ENCODE measurements at regions not wholly inside any gene's neighbourhood (a gene's known extent, or its start where the extent isn't known, plus 50 kb on each side); places are given as distances from the start of the nearest gene placed in this dataset.

DNA sequence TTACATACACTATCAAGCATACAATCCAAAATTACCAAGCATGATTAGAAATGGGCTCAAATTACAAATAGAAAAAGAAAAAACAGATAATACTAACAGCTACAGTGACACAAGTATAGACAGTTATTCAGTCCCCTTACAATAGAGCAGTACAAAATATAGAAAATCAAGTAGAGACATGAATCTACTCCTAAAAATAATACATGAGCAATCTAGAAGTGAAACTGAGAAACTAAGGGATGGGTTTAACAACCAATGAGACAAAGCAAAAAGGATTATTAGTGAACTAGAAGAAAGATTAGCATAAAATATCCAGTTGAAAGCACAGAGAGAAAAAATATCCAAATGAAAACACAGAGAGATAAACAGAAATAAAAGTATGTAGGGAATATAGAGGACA, 426.7 kb downstream of the TBC1D4 start:
- no peak for DNase-seq

DNA sequence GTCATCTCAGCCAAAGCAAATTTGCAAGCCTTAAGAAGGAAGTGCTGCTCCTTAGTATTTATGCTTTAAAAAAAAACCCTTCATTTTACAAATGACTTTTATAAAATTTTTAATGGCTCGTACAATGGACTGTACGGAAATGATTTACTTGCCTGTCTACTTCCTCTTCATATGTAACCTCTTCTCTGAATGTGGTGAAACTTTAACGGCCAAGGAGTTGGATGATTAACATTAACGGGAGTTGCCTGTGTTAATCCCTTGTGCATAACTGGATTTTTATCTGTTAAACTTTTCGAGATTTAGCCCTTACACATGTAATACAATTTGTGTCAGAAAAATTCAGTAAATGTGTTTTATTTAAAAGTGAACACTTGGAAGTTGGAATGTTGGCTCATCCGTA, 429.4 kb downstream of the TBC1D4 start:
- no peak for DNase-seq

DNA sequence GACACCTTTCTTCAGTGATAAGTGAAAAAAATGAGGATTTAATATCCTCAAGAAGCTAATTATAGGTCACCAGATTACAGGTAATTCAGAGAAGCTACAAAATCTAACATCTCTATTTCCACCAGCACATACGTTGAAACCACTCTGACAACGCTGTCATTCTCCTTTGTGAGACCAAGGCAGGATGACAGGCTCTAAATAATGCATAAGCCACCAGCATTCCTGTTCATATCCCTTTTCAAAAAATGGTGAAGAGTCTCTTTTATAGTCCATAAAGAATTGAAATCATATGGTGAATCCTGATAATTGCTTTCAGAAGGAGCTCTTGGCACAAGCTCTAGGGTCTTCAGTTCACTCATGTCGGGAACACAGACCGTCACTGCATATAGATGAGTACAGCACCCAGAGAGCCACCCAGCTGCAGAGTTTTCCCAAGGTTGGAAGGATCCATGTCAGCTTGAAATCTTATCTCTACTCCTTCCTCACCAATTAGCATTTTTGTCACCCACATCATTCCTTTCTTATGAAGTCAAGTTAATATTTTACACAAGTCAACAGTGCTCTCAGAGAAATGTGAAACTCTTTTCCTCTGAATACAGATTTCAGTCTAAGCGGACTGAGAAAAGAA, 431.4 kb downstream of the TBC1D4 start:
- DNase-seq = no peak

DNA sequence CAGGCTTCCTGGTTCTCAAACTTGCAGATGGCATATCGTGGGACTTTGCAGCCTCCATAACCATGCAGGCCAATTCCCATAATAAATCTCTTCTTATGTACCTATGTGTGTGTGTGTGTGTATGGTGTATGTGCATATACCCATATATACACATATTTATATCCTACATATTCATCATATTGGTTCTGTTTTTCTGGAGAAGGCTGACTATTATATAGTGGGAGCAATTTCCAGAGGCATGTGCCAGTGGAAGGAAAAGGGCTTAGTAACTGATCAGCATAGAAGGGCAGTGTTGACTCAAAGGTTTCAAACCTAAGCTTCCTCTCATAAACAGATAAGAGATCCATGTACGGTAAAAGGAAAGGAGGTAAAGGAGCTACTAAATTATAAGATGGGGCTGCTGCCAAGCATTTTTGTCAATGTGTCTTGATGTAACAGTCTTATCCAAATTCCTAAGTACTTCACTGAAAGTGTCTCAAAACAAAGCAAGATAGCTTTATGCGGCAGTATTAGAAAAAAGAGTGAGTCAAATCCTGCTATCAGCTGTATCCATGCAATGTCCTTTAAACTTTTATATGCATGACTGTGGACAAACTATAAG, 432.1 kb downstream of the TBC1D4 start:
- DNase-seq = no peak

DNA sequence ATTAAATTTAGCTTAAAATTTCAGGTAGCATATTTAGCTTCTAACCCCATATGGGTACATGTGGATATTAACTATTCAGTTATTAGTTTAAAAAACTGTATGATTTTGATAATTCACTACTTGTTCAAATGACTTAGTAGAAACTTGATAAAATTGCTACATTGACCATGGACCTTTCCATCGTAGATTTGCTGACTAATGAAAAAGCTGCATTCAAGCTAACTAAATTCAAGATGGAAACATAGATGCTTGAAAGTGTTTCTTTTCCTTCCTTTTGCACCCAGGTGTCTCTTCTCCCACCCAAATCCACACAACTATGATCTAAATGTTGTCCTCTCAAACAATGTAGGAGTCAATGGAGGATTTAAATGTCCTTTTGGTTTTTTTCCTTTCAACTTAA, 439.2 kb downstream of the TBC1D4 start:
- DNase-seq = no peak

DNA sequence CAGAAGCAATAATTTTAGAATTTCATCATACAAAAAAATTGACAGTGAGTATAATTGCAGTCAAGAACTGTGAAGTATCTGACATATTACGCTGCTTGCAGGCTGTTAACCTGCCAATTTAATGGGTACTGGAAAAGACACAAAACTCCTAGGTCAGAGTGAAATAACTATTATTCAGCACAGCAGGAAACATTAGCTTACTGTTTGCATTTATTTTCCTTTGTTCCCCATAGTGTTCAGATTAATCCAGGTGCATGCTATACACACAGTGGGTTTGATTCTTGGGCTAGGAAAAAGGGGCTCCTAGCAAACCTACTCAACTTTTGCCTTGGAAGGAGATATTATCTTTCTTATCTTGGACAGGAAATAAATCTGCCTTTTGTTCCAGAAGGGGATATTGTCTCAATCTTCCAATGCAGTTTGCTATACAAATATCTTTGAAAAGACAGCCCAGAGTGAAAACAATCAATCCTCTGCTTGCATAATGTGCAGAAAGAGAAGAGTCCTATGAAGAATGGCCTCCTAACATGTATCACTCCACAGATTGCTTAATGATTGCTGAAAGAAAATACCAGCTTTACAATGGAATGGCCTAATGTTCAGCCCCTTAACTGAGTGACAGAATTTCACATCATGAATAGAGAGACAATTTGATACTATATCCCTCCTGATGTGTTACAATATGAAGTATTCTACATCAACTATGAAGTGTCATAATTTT, 443.4 kb downstream of the TBC1D4 start:
- no peak for DNase-seq

DNA sequence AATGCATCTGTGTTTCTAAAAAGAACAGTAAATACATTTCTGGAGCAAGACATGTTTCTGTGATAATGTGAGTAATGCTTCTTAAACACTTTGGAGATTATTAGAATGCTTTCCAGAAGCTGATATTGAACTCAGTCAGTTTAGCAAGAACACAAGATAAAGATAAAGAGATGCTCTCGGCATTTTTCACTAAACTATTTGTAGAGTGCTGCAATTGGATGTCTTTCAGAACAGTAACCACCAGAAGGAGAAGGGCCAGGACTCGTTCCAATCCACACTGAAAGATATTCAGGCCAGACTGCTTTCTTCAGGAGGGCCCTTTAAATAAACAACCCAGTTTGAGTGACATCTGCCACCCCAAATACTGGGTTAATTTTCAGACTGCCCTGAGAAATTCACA, 456.0 kb downstream of the TBC1D4 start:
- DNase-seq = peak in 1 of 58 donors; percentile 7

DNA sequence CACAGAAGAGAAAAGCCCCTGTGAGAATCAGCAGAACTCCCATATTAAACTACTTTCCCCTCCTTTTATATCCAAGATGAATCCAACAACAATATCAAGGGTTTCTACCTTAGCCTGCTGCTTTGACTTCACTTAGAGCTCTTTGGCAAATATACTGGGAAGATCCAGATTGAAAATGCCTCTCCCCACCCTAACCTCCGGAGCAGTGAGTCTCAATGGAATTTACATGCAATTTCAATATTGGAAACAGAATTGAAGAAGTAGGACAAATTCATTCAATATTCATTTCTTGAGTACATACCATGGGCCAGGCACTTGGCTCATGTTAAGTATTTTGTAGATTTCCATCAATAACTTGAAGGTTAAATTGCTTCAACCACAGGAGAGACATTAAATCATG, 457.4 kb downstream of the TBC1D4 start:
- DNase-seq = no peak

DNA sequence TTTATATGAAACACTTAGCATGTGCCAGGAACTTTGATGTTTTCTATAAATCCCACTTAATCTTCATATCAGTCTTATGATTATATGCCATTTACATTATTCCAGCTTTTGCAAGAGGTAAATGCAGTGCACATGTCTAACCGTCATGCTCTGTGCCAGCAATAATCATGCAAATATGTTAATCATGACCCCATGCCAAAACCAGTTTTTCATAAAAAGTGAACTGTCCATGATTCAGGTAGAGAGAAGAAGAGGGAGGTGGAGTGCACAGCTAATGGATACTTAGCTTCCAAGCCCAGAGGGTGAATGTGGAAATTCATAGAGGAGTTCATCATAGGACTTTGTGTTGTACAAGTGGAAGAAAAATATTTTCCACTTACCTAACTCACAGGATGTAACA, 458.4 kb downstream of the TBC1D4 start:
- no peak for DNase-seq

DNA sequence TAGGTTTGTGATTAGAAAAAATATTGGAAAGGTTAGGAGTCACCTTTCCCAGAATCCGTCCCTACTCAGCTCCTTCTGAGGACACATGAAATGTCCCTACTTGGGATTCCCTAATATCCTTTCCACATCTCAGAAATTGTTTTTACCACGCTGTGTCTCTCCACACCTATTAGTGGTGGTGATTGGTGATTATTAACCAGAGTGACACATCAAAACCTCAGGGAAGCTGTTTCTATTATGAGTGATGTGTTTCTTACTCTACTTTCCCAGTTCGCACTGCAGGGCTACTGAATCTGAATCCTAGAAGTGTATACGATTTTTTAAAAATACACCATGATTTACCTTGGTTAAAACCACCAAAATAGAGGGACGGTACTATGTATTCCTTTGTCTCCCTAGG, 460.8 kb downstream of the TBC1D4 start:
- no peak for DNase-seq

DNA sequence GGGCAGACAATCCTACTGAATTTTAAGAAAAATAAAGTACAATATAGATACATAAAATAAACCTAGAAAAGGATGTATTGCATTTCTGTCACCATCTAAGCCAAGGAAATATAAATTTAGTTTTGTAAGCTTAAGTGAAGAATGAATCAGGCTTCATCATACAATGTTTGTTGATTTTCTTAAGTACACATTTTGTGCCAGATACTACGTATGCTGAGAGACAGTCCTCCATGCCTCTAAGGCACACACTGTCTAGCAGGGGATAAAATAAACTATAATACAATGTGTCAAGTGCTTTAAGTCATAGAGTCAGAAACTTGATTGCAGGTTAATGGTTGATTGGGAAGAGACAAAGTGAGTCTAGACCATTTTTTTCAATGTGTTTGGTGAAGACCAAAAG, 465.7 kb downstream of the TBC1D4 start:
- DNase-seq = no peak

DNA sequence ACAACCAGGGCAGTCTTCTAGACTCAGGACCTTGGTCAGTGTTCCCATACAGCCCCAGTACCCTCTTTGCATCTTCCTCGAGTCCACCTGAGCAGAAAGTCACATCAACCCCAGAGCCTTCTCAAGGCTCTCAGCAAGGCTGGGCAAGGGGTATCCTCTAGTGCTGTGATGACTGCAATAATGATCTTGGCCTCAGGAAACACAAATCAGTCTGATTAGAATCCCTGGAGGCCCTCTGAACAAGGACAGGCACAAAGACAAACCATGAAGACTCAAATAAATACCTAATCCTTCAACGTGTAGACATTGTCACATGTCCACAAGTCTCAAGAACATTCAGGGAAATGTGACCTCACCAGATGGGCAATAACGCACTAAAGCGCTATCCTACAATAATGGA, 468.2 kb downstream of the TBC1D4 start:
- no peak for DNase-seq

DNA sequence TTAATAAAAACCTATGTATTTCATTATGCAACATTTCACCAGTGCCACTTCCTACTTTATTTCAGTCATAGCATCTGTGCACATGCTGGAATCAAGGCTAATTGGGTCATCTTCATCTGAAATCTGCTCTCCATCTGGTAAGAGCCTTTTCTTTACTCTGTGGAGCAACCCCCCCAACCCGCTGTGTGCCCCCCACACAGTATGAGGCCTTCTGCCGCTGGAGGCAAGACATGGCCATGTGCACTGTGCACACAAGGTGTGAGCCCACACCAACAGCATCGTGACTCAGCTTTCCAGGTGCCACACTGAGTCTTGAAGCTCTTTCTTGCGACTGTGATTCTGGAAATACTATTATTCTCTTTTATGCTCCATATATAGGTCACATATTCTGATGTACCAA, 471.0 kb downstream of the TBC1D4 start:
- DNase-seq = peak in 7 of 58 donors; percentile 0 to 17 (median 3)

DNA sequence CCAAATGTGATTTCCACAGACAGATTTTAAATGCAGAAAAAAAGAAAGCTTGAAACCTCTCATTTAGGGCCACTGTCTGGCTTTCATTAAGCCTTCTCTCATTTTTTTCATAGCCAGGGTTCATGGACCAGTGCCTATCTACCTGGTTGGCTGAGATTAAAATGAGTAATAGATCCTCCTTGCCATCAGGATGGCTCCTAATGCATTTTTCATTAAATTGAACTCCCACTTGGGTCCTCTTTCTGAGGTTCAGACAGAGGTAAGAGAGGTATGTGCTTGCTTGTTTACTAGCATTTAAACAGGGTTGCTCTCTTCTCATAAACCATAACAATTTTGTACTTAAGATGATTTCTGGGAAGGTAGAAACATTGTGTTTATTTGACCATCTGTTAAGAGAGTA, 473.0 kb downstream of the TBC1D4 start:
- no peak for DNase-seq

DNA sequence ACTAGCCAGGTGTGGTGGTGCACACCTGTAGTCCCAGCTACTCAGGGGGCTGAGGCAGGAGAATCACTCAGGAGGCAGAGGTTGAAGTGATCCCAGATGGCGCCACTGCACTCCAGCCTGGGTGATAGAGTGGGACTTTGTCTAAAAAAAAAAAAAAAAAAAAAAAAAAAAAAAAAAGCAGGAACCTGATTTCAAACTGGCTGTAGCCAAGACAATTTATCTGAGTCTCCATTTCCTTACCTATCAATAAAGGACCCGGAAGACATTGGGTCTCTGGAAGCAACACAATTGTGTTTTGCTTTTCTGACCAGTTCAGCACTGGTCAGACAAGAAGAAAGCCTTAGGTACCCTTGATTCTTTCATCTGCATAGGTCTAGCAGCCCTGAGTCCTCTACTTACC, 491.0 kb downstream of the TBC1D4 start:
- no peak for DNase-seq

DNA sequence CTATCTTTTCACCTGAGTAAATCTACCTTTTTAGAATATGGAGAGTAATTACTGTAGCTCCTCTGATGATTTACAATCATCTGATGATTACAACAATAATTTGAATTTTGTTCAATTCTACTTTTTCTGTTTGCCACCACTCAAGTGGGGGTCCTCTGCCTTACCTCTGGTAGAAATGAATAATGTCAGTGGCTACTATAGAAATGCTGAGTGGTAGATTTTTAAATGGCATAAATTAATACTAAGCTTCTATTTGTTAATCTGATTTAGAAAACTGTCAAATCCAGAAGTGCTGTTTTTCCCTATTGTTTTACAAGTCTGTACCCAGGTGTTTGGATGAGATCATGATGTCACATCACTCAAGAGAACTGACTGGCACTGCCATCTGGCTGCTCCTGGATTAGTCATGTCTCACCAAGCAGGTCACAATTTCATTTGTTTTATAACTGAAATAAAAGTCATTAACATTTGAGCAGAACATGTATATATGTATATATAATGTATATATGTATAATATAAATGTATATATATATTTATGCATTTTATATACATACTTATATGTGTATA, 494.8 kb downstream of the TBC1D4 start:
- no peak for DNase-seq

DNA sequence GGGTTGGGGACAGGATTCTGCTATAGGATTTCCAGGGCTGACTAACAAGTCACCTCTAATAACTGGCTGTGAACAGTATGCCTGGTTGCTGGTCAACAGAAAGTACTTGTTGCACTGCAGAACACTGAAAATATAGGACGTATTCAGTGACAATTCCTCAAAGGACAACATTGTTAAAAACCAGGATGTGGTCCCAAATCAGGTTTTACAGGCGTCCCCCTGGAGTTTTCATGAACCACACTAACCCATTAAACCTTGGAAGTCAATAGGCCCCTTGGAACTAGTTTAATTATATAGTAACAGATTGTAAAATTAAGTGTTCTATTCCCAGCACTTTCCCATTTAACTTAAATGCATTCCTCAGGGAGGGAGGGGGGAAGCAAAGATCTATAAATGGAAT, 495.4 kb downstream of the TBC1D4 start:
- DNase-seq = no peak

DNA sequence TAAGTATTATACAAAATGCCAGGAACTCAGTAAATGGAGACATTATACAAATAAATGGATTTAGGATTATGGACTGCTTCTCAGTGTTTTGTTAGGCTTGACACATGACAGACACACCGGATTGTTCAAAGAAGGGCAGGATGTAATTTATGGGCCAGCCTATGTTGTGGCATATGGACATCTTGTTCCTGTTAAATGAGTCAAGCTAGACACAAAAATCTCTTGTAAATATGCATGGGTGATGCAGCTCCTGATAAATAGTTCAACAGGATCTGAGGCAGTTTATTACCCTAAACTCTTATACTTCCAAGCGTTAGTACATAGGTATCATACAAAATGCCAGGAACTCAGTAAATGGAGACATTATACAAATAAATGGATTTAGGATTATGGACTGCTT, 502.3 kb downstream of the TBC1D4 start:
- no peak for DNase-seq

DNA sequence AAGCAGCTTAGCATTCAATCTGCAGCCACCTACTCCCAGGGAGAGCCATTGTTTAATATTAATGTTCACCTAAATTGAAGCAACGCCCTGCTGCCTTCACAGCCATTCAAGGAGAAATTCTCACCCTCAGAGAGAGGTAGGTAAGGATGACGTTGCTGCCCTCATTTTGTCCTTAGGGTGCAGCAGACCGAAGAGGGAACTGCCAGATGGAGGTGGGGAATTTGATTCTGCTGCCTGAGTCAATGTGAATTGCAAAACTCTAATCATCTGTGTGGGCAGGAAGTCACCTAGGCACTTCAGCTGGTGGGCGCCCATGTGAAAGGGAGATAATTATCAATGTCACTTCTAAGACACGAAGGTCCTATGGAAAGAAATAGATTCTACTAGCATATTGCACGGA, 503.4 kb downstream of the TBC1D4 start:
- DNase-seq = peak in 2 of 58 donors; percentile 7 to 45

DNA sequence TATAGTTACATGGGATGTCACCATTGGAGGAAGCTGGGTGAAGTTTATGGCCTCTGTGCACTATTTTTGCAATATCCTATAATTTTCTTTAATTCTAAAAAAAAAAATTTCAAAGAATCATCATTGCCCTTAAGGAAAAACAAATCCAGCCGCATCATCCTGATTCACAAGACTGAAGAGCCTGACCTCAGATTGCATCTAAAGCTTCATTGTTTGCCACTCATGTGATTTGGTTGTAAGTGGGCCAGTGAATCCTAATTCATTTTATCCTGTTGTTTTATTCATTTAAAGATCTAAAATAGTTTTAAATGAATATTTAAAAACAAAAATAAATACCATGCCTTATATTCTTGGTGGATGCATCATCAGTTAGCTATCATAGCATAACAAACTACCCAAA, 504.5 kb downstream of the TBC1D4 start:
- DNase-seq = no peak

DNA sequence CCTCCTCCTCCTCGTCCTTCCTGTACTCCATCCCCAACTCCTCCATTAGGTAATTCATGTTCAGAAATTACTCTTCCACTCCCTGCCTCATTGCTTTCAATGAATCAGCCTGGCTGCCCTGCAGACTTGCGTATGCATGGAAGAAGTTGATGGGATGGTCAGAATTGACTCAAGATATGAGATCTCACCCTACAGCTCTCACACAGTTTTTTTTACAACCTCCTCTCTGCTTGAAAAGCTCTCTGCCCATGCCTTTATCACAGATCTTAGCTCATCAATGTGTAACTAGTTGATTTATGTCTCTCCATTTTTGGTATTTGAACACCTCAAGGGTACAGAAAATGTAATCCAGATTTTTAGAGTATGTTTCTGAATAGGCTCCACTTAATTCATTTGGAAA, 506.9 kb downstream of the TBC1D4 start:
- DNase-seq = no peak
